ENCODE measurements at regions not wholly inside any gene's neighbourhood (a gene's known extent, or its start where the extent isn't known, plus 50 kb on each side); places are given as distances from the start of the nearest gene placed in this dataset.

GRCh38 chrX:112913807-112914206, 73.2 kb upstream of the AMOT start:
- Histone ChIP-seq H3K9me3 (ENCODE audit: control insufficient read depth in 2 of 2, insufficient read depth in 1 of 2, low read depth in 1 of 2, low read length in 1 of 2) (peaks cover 0 to 3% of the 10 kb centered on the region in 2 donors), H3K27me3 (ENCODE audit: control insufficient read depth in 3 of 3, insufficient read depth in 3 of 3, low read length in 3 of 3) (no peaks in the 10 kb centered on the region), H3K36me3 (ENCODE audit: control insufficient read depth in 3 of 3, insufficient read depth in 2 of 3, low read depth in 1 of 3, low read length in 3 of 3) (no peaks in the 10 kb centered on the region), H3K4me3 (ENCODE audit: low read depth in 1 of 3, low read length in 3 of 3) (no peak overlapping the region), H3K27ac (ENCODE audit: low read depth in 1 of 3, low read length in 2 of 3) (no peak overlapping the region), H3K4me1 (ENCODE audit: control insufficient read depth in 3 of 3, insufficient read depth in 2 of 3, low read depth in 1 of 3, low read length in 2 of 3) (no peaks in the 10 kb centered on the region)
- FAIRE-seq (no peak), DNase-seq (no peak)

- Histone ChIP-seq H3K4me3 (ENCODE audit: low read depth in 1 of 3, low read length in 3 of 3) (no peak overlapping the region), H3K36me3 (ENCODE audit: control insufficient read depth in 3 of 3, insufficient read depth in 2 of 3, low read depth in 1 of 3, low read length in 3 of 3) (no peaks in the 10 kb centered on the region), H3K27me3 (ENCODE audit: control insufficient read depth in 3 of 3, insufficient read depth in 3 of 3, low read length in 3 of 3) (no peaks in the 10 kb centered on the region), H3K27ac (ENCODE audit: low read depth in 1 of 3, low read length in 2 of 3) (no peak overlapping the region), H3K4me1 (ENCODE audit: control insufficient read depth in 3 of 3, insufficient read depth in 2 of 3, low read depth in 1 of 3, low read length in 2 of 3) (no peaks in the 10 kb centered on the region), H3K9me3 (ENCODE audit: control insufficient read depth in 2 of 2, insufficient read depth in 1 of 2, low read depth in 1 of 2, low read length in 1 of 2) (peaks cover 0 to 3% of the 10 kb centered on the region in 2 donors)
- no peak for DNase-seq
- no peak for FAIRE-seq
Measured at GRCh38 chrX:112910418-112910817, 69.8 kb upstream of the AMOT start.

GRCh38 chrX:112901869-112902725, 61.5 kb upstream of the AMOT start:
- WGBS, 3 donors, result 65 to 76% (median 67%) methylated on average over 3 of the region's 3 CpGs
- no peak for DNase-seq

GRCh38 chrX:112896051-112896450, 55.4 kb upstream of the AMOT start:
- Histone ChIP-seq H3K4me1 (ENCODE audit: control insufficient read depth in 3 of 3, insufficient read depth in 2 of 3, low read depth in 1 of 3, low read length in 2 of 3) (no peaks in the 10 kb centered on the region), H3K27me3 (ENCODE audit: control insufficient read depth in 3 of 3, insufficient read depth in 3 of 3, low read length in 3 of 3) (no peaks in the 10 kb centered on the region), H3K36me3 (ENCODE audit: control insufficient read depth in 3 of 3, insufficient read depth in 2 of 3, low read depth in 1 of 3, low read length in 3 of 3) (no peaks in the 10 kb centered on the region), H3K4me3 (ENCODE audit: low read depth in 1 of 3, low read length in 3 of 3) (no peak overlapping the region), H3K9me3 (ENCODE audit: control insufficient read depth in 2 of 2, insufficient read depth in 1 of 2, low read depth in 1 of 2, low read length in 1 of 2) (no peaks in the 10 kb centered on the region), H3K27ac (ENCODE audit: low read depth in 1 of 3, low read length in 2 of 3) (no peak overlapping the region)
- DNase-seq, result no peak
- 67 to 85% (median 73%) methylated on average over 1 of the region's 1 CpG for WGBS, 3 donors
- no peak for FAIRE-seq

More at GRCh38 chrX:112901869-112902725, 61.5 kb upstream of the AMOT start:
- Histone ChIP-seq H3K9me3 (ENCODE audit: control insufficient read depth in 2 of 2, insufficient read depth in 1 of 2, low read depth in 1 of 2, low read length in 1 of 2) (no peaks in the 10 kb centered on the region), H3K4me1 (ENCODE audit: control insufficient read depth in 3 of 3, insufficient read depth in 2 of 3, low read depth in 1 of 3, low read length in 2 of 3) (no peaks in the 10 kb centered on the region), H3K36me3 (ENCODE audit: control insufficient read depth in 3 of 3, insufficient read depth in 2 of 3, low read depth in 1 of 3, low read length in 3 of 3) (no peaks in the 10 kb centered on the region), H3K4me3 (ENCODE audit: low read depth in 1 of 3, low read length in 3 of 3) (no peak overlapping the region), H3K27me3 (ENCODE audit: control insufficient read depth in 3 of 3, insufficient read depth in 3 of 3, low read length in 3 of 3) (no peaks in the 10 kb centered on the region), H3K27ac (ENCODE audit: low read depth in 1 of 3, low read length in 2 of 3) (no peak overlapping the region)
- no peak for FAIRE-seq
